Panc1 (cell line): ENCODE measurements at regions not wholly inside any gene's neighbourhood (a gene's known extent, or its start where the extent isn't known, plus 50 kb on each side); places are given as distances from the start of the nearest gene placed in this dataset.

Experiments used
- ATAC-seq: fragments of 200-7000 bp; cut with Tn5 transposase; 2 replicates; pipeline ENCODE4 v1.9.1; 2020; ENCODE audit warnings: mild to moderate bottlenecking, moderate library complexity
- BruUV-seq: library from RNA; stranded (reverse); fragments of 400-500 nt; replicated peaks from 2 replicates; lab custom pipeline; 2021; lab: Mats Ljungman, UMichigan
- CTCF ChIA-PET: fragments of 300-600 bp; sonication (Branson Sonifier 250); formaldehyde crosslinking; loops from one replicate; lab custom pipeline; 2022; ENCODE audit warnings: antibody characterized with exemption; lab: Charles Lee
- POLR2A ChIA-PET: fragments of 300-600 bp; sonication (Branson Sonifier 250); formaldehyde crosslinking; loops from one replicate; lab custom pipeline; 2022; ENCODE audit warnings: antibody characterized with exemption; lab: Charles Lee
- DNase-seq: peaks from one replicate; pipeline ENCODE4 v3.0.0-alpha.2; 2010; ENCODE audit warnings: low read depth, low spot score
- H3K27ac ChIP-seq: 2 replicates; pipeline ENCODE4 v1.5.1; 2011; ENCODE audit warnings: mild to moderate bottlenecking, low read length, inconsistent platforms
- H3K27me3 ChIP-seq: fragments of 200-500 bp; sonication (Bioruptor generic); 2 replicates; pipeline ENCODE4 v1.6.0; 2014; ENCODE audit warnings: low read length, inconsistent platforms; ENCODE audit not compliant: control insufficient read depth, insufficient read depth
- H3K36me3 ChIP-seq: fragments of 200-500 bp; sonication (Bioruptor generic); 2 replicates; pipeline ENCODE4 v1.5.1; 2014; ENCODE audit warnings: inconsistent platforms, mild to moderate bottlenecking, low read length, moderate library complexity; ENCODE audit not compliant: control insufficient read depth, insufficient read depth
- H3K4me1 ChIP-seq: 2 replicates; pipeline ENCODE4 v1.5.1; 2011; ENCODE audit warnings: inconsistent platforms, mild to moderate bottlenecking, low read length, moderate library complexity; ENCODE audit not compliant: control insufficient read depth, insufficient read depth
- H3K4me3 ChIP-seq, 2 experiments: 2 replicates each; pipeline ENCODE4 v1.5.1; 2011 to 2012; ENCODE audit warnings: low read depth in 2 of 2, low read length in 2 of 2, mild to moderate bottlenecking in 2 of 2, inconsistent platforms in 1 of 2, moderate library complexity in 1 of 2
- H3K9me3 ChIP-seq: fragments of 200-500 bp; sonication (Bioruptor generic); 2 replicates; pipeline ENCODE4 v1.5.1; 2014; ENCODE audit warnings: low read depth, mild to moderate bottlenecking, inconsistent platforms, low read length, moderate library complexity; ENCODE audit not compliant: control insufficient read depth, insufficient read depth
- POLR2AphosphoS5 ChIP-seq: IDR thresholded peaks from 2 replicates; pipeline ENCODE4 v1.6.1; 2012; ENCODE audit warnings: mild to moderate bottlenecking, low read depth, low read length, moderate library complexity
- SIN3A ChIP-seq: IDR thresholded peaks from 2 replicates; pipeline ENCODE4 v1.6.1; 2012; ENCODE audit warnings: low read depth, mild to moderate bottlenecking, low read length, moderate library complexity, borderline replicate concordance; ENCODE audit not compliant: insufficient read depth
- TCF7L2 ChIP-seq: IDR thresholded peaks from 2 replicates; pipeline ENCODE4 v1.6.1; 2011; ENCODE audit warnings: mild to moderate bottlenecking, low read depth, low read length, inconsistent platforms
- in situ Hi-C: cut with HindIII; loops from 2 replicates; pipeline ENCODE4 v1.10.0; 2016; ENCODE audit warnings: low sequenced_read_pairs, low pct_unique_long_range_greater_than_20kb
- intact Hi-C: fragments of 100-400 bp; cut with micrococcal nuclease; formaldehyde crosslinking; loops from one replicate; pipeline ENCODE4 v1.10.0; 2022; ENCODE audit not compliant: unreplicated experiment
- TF ChIP-seq, protein P1 (sequence below): fragments of 450-650 bp; IDR thresholded peaks from 2 replicates; pipeline ENCODE4 v1.5.1; 2017; ENCODE audit warnings: mild to moderate bottlenecking
- TF ChIP-seq, protein P2 (sequence below), 2 experiments: IDR thresholded peaks; 2 replicates each; pipeline ENCODE4 v1.6.1; 2011 to 2012; ENCODE audit warnings: low read depth in 2 of 2, control low read depth in 1 of 2, low read length in 1 of 2, mild to moderate bottlenecking in 1 of 2, moderate library complexity in 1 of 2; ENCODE audit not compliant: insufficient read depth in 1 of 2

DNA sequence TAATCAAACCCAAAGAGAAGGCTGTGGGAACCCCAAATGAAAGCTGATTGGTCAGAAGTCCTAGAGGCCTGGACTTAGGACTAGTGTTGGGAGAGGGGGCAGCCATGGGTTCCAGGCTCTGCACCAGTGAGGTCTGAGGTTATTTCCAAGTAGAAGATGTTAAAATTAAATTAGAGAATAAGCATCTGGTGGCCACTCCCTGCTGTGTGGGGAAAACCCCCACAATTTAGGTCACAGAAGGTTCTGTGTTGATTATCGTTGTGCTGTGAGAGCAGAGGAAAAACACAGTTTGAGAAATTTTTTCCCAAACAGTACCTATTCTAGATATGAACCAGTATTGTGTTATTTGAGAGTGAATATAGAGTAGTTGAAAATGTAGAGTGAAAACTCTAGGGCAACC is 53.9 kb upstream of the NSMCE3 start:
- intact Hi-C loops = no loop called here

DNA sequence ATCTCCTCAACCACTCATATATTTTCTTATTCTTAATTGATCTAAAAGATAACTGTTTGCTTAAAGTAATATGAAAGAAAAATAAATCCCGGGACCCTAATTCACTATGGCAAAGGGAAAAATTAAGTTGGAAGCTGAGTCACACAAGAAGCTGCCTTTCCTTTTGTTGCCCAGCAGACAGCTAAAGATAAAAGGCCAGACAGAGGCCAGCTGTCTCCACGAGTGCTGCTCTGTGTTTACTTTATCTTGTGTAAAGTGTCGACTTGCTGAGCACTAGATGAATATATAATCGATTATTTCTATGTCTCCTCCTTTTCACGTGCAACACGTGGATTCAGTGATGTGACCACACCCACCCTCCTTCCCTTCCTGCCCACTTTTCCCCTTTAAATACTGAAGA is 52.8 kb upstream of the NSMCE3 start:
- H3K9me3 ChIP-seq = peaks cover 4% of the 10 kb centered on the region; the same call in 1 of the 2 replicates
- ChIA-PET CTCF (no interaction called here), POLR2A (no interaction called here)
- no peaks in the 10 kb centered on the region for H3K4me1 ChIP-seq
- in situ Hi-C loops = no loop called here
- DNase-seq (no peak), ATAC-seq (no peak)
- BruUV-seq = no TSS peak
- TF ChIP-seq, protein P1, sequence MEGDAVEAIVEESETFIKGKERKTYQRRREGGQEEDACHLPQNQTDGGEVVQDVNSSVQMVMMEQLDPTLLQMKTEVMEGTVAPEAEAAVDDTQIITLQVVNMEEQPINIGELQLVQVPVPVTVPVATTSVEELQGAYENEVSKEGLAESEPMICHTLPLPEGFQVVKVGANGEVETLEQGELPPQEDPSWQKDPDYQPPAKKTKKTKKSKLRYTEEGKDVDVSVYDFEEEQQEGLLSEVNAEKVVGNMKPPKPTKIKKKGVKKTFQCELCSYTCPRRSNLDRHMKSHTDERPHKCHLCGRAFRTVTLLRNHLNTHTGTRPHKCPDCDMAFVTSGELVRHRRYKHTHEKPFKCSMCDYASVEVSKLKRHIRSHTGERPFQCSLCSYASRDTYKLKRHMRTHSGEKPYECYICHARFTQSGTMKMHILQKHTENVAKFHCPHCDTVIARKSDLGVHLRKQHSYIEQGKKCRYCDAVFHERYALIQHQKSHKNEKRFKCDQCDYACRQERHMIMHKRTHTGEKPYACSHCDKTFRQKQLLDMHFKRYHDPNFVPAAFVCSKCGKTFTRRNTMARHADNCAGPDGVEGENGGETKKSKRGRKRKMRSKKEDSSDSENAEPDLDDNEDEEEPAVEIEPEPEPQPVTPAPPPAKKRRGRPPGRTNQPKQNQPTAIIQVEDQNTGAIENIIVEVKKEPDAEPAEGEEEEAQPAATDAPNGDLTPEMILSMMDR = no peak
- no peak for TF ChIP-seq POLR2AphosphoS5
- TF ChIP-seq TCF7L2 = no peak
- TF ChIP-seq SIN3A = no peak
- TF ChIP-seq, protein P2, sequence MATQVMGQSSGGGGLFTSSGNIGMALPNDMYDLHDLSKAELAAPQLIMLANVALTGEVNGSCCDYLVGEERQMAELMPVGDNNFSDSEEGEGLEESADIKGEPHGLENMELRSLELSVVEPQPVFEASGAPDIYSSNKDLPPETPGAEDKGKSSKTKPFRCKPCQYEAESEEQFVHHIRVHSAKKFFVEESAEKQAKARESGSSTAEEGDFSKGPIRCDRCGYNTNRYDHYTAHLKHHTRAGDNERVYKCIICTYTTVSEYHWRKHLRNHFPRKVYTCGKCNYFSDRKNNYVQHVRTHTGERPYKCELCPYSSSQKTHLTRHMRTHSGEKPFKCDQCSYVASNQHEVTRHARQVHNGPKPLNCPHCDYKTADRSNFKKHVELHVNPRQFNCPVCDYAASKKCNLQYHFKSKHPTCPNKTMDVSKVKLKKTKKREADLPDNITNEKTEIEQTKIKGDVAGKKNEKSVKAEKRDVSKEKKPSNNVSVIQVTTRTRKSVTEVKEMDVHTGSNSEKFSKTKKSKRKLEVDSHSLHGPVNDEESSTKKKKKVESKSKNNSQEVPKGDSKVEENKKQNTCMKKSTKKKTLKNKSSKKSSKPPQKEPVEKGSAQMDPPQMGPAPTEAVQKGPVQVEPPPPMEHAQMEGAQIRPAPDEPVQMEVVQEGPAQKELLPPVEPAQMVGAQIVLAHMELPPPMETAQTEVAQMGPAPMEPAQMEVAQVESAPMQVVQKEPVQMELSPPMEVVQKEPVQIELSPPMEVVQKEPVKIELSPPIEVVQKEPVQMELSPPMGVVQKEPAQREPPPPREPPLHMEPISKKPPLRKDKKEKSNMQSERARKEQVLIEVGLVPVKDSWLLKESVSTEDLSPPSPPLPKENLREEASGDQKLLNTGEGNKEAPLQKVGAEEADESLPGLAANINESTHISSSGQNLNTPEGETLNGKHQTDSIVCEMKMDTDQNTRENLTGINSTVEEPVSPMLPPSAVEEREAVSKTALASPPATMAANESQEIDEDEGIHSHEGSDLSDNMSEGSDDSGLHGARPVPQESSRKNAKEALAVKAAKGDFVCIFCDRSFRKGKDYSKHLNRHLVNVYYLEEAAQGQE (IDR thresholded peaks at IDR 0.05; ENCODE audit: insufficient read depth in 1 of 2, low read depth in 2 of 2, low read length in 1 of 2) = no peak
- H3K27me3 ChIP-seq = no peaks in the 10 kb centered on the region
- no peak overlapping the region for H3K4me3 ChIP-seq
- intact Hi-C loops = no loop called here
- no peak overlapping the region for H3K27ac ChIP-seq
- H3K36me3 ChIP-seq = no peaks in the 10 kb centered on the region

More for the DNA sequence above, 53.9 kb upstream of the NSMCE3 start:
- TF ChIP-seq SIN3A = no peak
- TF ChIP-seq TCF7L2 = no peak
- TF ChIP-seq, protein P2 (IDR thresholded peaks at IDR 0.05; ENCODE audit: insufficient read depth in 1 of 2, low read depth in 2 of 2, low read length in 1 of 2) = no peak
- TF ChIP-seq, protein P1 = no peak
- no peak for TF ChIP-seq POLR2AphosphoS5
- ChIA-PET CTCF (no interaction called here), POLR2A (no interaction called here)
- H3K4me3 ChIP-seq = no peak overlapping the region
- H3K27me3 ChIP-seq = no peaks in the 10 kb centered on the region
- H3K9me3 ChIP-seq = peaks cover 4% of the 10 kb centered on the region; the same call in 1 of the 2 replicates
- no peaks in the 10 kb centered on the region for H3K36me3 ChIP-seq
- BruUV-seq = no TSS peak
- no peak overlapping the region for H3K27ac ChIP-seq
- ATAC-seq (no peak), DNase-seq (no peak)
- in situ Hi-C loops = no loop called here
- H3K4me1 ChIP-seq = no peaks in the 10 kb centered on the region
